NCI-H82 treated with DMSO at 0.1 percent for 48 hours (cell line): ENCODE measurements at regions not wholly inside any gene's neighbourhood (a gene's known extent, or its start where the extent isn't known, plus 50 kb on each side); places are given as distances from the start of the nearest gene placed in this dataset.
A peak's percentile ranks its signal among the peaks of the same experiment; 100 is the strongest.

ENCODE experiments used
- DNase-seq: peaks from one replicate; lab custom pipeline; 2025; ENCODE audit not compliant: unreplicated experiment; lab: John Stamatoyannopoulos, UW

DNA sequence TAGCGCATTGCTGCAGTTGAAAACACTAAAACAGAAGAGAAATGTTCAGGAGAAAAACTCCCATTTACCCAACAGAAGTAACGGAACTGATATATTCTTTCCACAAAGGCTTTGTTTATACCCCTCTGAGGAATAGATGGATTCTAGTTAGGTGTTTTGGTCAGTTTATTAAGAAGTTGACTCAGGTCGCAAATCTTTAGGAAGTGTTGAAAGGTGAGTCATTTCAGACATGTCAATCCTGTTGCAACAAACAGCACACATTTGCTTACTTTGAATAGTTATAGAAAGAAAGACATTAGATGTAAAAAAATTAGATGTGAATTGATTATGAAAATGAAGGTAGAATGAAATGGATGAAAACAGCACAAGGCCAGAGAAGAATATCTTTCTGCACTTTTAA is 941.0 kb downstream of the KCNJ2 start:
- no peak for DNase-seq

DNA sequence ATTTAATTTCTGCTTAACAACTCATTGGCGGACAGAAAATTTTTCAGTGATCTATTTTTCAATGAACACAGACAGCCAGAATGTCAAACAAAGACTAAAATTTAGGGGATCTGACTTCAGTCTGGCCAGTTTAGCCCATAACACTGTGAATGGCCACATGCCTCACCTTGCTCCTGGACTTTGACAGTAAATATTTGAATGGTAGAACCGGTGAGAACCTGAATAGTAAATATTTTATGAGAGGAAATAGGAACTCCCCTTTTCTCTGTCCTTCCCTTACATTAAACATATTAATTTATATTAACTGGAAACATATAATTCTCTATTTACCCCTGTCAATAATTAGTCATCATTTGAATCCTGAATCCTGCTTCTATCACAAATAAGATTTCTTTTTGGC is 942.1 kb downstream of the KCNJ2 start:
- no peak for DNase-seq

DNA sequence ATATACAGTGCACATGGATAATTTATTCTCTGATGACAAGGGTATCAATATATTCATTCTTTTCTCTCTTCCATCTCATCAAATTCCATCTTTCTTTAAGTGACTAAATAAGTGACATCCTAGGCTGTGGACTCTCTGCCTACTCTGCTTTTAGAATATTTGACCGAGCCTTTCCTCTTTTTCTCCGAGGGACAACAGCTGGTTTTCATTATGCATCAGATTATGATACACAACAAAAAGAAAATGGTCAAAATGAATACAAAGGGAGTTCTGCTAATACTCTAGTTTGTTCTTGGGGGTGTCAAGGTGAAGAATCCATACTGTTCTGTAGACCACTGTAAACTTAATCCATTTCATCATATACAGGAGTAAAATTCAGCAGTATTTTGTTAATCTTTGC is 942.6 kb downstream of the KCNJ2 start:
- DNase-seq = no peak

DNA sequence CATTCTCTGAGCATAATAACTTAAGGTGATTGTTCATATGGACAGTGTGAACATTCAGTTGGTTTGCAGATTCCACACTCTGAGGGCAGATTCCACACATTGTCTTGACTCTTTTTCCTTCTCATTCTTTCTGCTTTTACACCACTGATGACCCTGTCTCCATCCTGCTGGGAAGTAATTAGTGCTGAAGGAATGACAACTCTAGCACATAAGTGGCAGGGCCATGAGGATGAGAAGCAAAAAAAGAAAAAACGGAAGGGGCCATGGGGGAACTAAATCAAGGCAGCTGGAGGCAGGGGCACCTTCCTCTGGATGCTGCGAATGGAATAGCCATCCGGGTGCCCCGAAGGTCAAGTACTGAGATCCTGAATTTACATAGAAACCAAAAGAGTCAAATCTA is 944.0 kb downstream of the KCNJ2 start:
- DNase-seq = no peak

DNA sequence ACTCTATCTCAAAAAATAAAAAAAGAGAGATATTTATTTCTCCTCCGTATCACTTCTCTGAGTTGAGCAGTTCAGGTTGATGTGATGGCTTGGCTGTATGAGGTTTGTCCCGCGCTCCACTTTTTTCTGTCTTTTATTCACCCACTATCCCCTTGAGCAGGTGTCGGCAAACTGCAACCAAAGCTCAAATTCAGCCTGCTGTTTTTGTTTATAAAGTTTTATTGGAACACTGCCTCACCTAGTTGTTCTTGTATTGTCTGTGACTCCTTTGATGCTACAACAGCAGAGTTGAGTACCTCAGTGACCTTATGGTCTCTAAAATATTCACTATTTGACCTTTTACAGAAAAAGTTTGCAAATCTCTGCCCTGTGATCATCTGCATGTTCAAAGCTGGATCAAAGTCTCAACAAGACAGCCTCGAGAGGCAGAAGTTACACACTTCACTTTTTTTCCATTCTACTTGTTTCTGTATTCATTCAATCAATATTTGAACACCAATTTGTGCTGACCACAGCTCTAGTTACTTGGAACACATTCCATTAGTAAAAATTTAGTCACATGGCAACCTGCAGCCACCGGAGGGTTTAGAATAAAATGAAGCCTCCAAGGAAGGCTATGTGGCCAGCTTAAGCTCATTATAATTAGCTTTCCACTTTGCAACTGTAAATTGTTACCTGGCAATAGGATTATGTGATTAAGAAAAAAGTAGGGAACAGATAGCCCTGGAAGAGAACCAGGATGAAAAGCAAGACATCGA is 945.8 kb downstream of the KCNJ2 start:
- DNase-seq = peak; percentile 37

- DNase-seq = no peak
Measured at GRCh38 chr17:71115669-71115972, 946.3 kb downstream of the KCNJ2 start.

GRCh38 chr17:71117466-71117865 is 948.1 kb downstream of the KCNJ2 start:
- no peak for DNase-seq

GRCh38 chr17:71118039-71118438 is 948.7 kb downstream of the KCNJ2 start:
- no peak for DNase-seq

DNA sequence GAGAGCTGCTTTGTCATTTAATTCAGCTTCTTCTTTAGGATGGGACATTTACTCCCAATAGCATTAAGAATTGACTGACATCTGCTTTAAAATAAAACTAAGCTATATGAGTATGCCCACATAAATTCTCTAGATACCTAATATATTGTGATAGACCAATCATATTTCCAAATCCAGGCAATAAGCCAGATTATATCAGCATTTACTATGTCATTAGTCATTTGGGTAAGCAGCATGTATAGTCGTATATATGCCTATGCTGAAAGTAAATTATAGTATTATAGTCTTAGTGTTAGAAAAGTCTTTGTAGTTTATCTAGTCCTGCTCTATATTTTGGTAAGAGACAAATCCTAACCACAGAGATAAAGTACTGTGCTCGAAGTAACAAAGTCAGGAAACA is 958.1 kb downstream of the KCNJ2 start:
- DNase-seq = no peak

DNA sequence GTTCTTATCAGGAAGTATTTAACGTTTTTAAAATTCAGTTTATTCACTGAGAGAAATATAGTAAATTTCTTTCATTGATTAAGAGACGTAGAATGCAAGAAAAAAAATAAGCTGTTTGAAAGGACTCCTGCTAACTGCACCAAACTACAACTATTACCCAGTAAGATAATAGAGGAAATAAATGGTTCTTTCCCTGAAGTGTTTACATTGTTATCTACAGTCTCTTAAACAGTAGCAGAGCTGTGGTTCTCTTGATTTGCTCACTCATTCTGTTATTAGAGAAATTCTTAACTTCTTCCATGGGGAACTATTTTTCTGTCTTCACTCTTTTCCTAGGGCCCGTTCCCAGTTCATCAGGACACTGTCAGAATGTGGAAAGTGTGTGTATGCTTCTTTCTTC is 973.0 kb downstream of the KCNJ2 start:
- no peak for DNase-seq

GRCh38 chr17:71145486-71145885 is 975.3 kb upstream of the SOX9 start:
- no peak for DNase-seq

DNA sequence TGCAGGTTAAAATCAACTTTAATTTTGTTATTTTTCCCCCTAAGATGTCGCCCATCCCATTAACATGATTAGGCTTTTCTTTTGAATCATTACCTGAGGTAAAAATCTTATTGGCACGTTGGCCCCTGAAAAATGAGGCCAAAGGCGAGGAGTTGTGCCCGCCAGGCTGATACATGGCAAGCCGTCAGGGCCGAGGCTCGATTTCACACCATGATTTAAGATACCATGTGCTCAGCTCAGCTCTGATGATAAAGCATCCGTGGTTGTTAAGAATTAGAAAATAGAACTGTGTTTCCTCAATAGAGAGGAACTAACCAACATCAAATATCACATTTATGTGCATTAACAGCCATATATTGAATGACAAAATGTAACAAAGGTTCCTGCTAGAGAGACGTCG is 972.9 kb upstream of the SOX9 start:
- DNase-seq = no peak

DNA sequence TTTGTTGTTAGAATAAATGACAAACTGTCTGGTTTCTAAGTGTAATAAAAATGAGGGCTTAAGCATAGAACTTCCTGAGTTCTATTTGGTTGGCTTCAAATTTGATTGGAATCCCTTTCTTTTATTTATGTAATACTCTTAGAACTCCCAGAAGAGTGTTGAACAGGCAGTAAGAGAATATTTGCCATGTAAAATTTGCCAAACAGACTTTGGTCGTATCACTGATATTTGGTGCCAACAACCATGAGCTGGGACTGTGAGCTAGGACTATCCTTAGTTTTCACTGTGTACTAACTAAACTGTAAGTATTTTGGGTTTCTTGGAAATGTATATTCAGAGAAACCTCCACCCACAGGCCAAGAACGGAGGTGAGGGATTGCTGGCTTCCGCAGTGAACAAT is 971.2 kb upstream of the SOX9 start:
- no peak for DNase-seq

GRCh38 chr17:71157297-71157696 is 963.5 kb upstream of the SOX9 start:
- no peak for DNase-seq

DNA sequence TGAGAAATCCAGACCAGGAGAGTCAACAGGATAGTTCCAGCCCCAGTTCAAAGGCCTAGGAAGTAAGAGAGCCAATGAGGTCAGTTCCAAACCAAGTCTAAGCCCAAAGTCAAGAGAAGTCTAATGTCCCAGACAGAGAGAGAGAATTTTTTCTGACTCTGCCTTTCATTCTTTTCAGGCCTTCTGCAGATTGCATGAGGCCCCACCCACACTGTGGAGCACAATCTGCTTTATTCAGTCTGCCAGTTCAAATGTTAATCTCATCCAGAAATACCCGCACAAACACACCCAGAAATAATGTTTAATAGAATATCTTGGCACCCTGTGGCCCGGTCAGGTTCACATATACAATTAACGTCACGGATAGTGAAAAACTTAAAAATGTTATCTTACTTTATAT is 962.4 kb upstream of the SOX9 start:
- no peak for DNase-seq

- DNase-seq = no peak
Measured at GRCh38 chr17:71163121-71163812, 957.6 kb upstream of the SOX9 start.

DNA sequence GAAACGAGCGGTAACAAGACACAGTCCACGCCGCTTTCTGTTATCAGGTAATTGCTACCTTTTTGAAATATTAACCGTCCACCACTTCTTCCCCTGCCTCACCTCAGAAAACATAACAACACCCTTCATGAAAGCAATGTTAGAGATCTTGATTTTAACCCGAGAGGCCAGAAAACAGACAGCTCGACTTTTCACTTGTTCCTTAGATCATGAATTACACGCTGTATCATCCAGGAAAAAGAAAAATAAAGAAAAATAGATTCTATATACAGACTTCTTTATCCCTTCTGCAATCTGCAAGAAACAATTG is 957.1 kb upstream of the SOX9 start:
- no peak for DNase-seq

GRCh38 chr17:71164561-71164960 is 956.3 kb upstream of the SOX9 start:
- no peak for DNase-seq

DNA sequence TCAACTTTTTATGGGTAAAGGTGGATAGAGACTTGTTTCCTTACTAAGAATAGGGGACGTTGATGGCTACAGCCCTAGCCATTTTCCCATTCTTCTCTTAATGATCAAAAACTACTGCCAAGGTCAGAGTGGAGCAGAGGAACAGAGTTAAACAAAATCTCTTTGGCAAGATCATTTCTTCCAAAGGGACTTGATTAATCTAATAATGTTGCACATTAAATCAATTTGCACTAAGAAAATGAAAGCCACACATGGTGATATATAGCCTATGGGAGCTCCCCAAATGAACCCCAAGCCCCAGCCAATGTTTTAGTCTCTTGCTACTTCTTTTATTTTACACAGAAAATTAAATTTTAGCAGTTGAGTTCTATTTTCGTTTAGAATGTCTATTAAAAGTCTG is 954.5 kb upstream of the SOX9 start:
- no peak for DNase-seq

GRCh38 chr17:71168053-71168741 is 952.6 kb upstream of the SOX9 start:
- DNase-seq = no peak

- DNase-seq = no peak
Measured at GRCh38 chr17:71170070-71170469, 950.8 kb upstream of the SOX9 start.

DNA sequence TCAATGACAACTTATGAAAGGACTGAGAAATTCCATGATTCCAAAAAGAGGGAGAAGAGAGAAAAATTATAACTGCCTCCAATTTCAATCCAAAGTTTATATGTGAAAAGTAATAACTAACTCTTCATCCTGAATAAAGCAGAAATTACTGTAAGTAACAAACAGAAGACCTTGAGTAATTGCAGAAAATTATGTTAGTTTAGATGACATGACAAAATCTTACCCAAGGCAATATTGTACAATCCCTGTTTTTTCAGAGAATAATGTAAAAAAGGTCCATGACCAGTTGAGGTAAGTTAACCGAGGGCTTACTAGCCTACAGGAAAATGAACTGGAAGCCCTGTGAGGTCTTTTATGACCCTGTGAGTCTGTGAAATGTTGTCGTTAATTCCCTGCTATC is 949.5 kb upstream of the SOX9 start:
- DNase-seq = no peak

GRCh38 chr17:71173991-71174390 is 946.8 kb upstream of the SOX9 start:
- DNase-seq = no peak
